MM.1S (cell line): ENCODE measurements at regions not wholly inside any gene's neighbourhood (a gene's known extent, or its start where the extent isn't known, plus 50 kb on each side); places are given as distances from the start of the nearest gene placed in this dataset.

Experiments used
- DNase-seq: peaks from one replicate; pipeline ENCODE4 v3.0.0-alpha.2; 2015
- H2AFZ ChIP-seq: fragments of 300-600 bp; sonication (generic); 2 replicates; pipeline ENCODE4 v1.6.0; 2016; ENCODE audit warnings: antibody characterized with exemption, low read length
- H3F3A ChIP-seq: fragments of 300-600 bp; sonication (generic); 2 replicates; pipeline ENCODE4 v1.6.1; 2016; ENCODE audit warnings: mild to moderate bottlenecking, antibody characterized with exemption, low read length, moderate library complexity, mixed read lengths; ENCODE audit not compliant: insufficient read depth
- H3K27ac ChIP-seq: fragments of 300-600 bp; sonication (generic); 2 replicates; pipeline ENCODE4 v1.5.1; 2016; ENCODE audit warnings: mild to moderate bottlenecking, low read length
- H3K27me3 ChIP-seq: fragments of 300-600 bp; sonication (generic); replicated peaks from 2 replicates; pipeline ENCODE4 v1.6.0; 2016; ENCODE audit warnings: low read length; ENCODE audit not compliant: insufficient read depth
- H3K36me3 ChIP-seq: fragments of 300-600 bp; sonication (generic); replicated peaks from 2 replicates; pipeline ENCODE4 v1.6.1; 2016; ENCODE audit warnings: mild to moderate bottlenecking, low read length, mixed read lengths; ENCODE audit not compliant: insufficient read depth
- H3K4me1 ChIP-seq: fragments of 300-600 bp; sonication (generic); 2 replicates; pipeline ENCODE4 v1.6.1; 2016; ENCODE audit warnings: low read length, mixed read lengths
- H3K4me2 ChIP-seq: fragments of 300-600 bp; sonication (generic); 2 replicates; pipeline ENCODE4 v1.6.0; 2016; ENCODE audit warnings: low read depth, low read length
- H3K4me3 ChIP-seq: fragments of 300-600 bp; sonication (generic); 2 replicates; pipeline ENCODE4 v1.5.1; 2016; ENCODE audit warnings: low read length, mixed read lengths
- H3K79me2 ChIP-seq: fragments of 300-600 bp; sonication (generic); 2 replicates; pipeline ENCODE4 v1.6.1; 2016; ENCODE audit warnings: mixed run types, low read length, mixed read lengths
- H3K9ac ChIP-seq: fragments of 300-600 bp; sonication (generic); 2 replicates; pipeline ENCODE4 v1.6.1; 2016; ENCODE audit warnings: low read length, mixed read lengths
- H3K9me2 ChIP-seq: fragments of 300-600 bp; sonication (generic); replicated peaks from 2 replicates; pipeline ENCODE4 v1.6.1; 2016; ENCODE audit warnings: mild to moderate bottlenecking, low read length, mixed read lengths; ENCODE audit not compliant: insufficient read depth
- H3K9me3 ChIP-seq: fragments of 300-600 bp; sonication (generic); replicated peaks from 2 replicates; pipeline ENCODE4 v1.6.1; 2016; ENCODE audit warnings: mild to moderate bottlenecking, low read length, mixed read lengths; ENCODE audit not compliant: insufficient read depth
- H4K20me1 ChIP-seq: fragments of 300-600 bp; sonication (generic); 2 replicates; pipeline ENCODE4 v1.6.1; 2016; ENCODE audit warnings: mild to moderate bottlenecking, low read length, moderate library complexity, mixed read lengths; ENCODE audit not compliant: insufficient read depth
- EZH2 ChIP-seq: fragments of 300-600 bp; sonication (generic); optimal IDR thresholded peaks from 2 replicates; pipeline ENCODE3; 2017; ENCODE audit warnings: low read depth, mild to moderate bottlenecking, antibody characterized with exemption, low read length, mixed read lengths
- EZH2phosphoT487 ChIP-seq: fragments of 300-600 bp; sonication (generic); IDR thresholded peaks from 2 replicates; pipeline ENCODE4 v1.6.1; 2018; ENCODE audit warnings: antibody characterized with exemption, low read length
- TF ChIP-seq, protein P1 (sequence below): fragments of 300-600 bp; sonication (generic); IDR thresholded peaks from 2 replicates; pipeline ENCODE4 v1.5.1; 2016; ENCODE audit warnings: antibody characterized with exemption, low read length, mixed read lengths

GRCh38 chr3:69435274-69436265, 49.7 kb upstream of the FRMD4B start:
- Histone ChIP-seq H3K4me1 (0 out of 2 replicates have a peak, but pooled peaks cover 3% of the 10 kb centered on the region), H3K4me3 (no peak overlapping the region)

More at GRCh38 chr3:69435274-69436265, 49.7 kb upstream of the FRMD4B start:
- DNase-seq = no peak
- no peaks in the 10 kb centered on the region for H4K20me1 ChIP-seq
- no peaks in the 10 kb centered on the region for H3K9me3 ChIP-seq
- no peaks in the 10 kb centered on the region for H3K27me3 ChIP-seq
- H3K9ac ChIP-seq = no peak overlapping the region
- no peaks in the 10 kb centered on the region for H3K36me3 ChIP-seq
- H3K4me2 ChIP-seq = no peak overlapping the region
- TF ChIP-seq EZH2phosphoT487 (no peak), EZH2 (no peak)
- TF ChIP-seq, protein P1, sequence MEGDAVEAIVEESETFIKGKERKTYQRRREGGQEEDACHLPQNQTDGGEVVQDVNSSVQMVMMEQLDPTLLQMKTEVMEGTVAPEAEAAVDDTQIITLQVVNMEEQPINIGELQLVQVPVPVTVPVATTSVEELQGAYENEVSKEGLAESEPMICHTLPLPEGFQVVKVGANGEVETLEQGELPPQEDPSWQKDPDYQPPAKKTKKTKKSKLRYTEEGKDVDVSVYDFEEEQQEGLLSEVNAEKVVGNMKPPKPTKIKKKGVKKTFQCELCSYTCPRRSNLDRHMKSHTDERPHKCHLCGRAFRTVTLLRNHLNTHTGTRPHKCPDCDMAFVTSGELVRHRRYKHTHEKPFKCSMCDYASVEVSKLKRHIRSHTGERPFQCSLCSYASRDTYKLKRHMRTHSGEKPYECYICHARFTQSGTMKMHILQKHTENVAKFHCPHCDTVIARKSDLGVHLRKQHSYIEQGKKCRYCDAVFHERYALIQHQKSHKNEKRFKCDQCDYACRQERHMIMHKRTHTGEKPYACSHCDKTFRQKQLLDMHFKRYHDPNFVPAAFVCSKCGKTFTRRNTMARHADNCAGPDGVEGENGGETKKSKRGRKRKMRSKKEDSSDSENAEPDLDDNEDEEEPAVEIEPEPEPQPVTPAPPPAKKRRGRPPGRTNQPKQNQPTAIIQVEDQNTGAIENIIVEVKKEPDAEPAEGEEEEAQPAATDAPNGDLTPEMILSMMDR = no peak
- no peak overlapping the region for H3K27ac ChIP-seq
- no peak overlapping the region for H2AFZ ChIP-seq
- H3F3A ChIP-seq = no peaks in the 10 kb centered on the region
- H3K79me2 ChIP-seq = no peaks in the 10 kb centered on the region
- H3K9me2 ChIP-seq = no peaks in the 10 kb centered on the region
